ENCODE measurements at regions not wholly inside any gene's neighbourhood (a gene's known extent, or its start where the extent isn't known, plus 50 kb on each side); places are given as distances from the start of the nearest gene placed in this dataset.

DNA sequence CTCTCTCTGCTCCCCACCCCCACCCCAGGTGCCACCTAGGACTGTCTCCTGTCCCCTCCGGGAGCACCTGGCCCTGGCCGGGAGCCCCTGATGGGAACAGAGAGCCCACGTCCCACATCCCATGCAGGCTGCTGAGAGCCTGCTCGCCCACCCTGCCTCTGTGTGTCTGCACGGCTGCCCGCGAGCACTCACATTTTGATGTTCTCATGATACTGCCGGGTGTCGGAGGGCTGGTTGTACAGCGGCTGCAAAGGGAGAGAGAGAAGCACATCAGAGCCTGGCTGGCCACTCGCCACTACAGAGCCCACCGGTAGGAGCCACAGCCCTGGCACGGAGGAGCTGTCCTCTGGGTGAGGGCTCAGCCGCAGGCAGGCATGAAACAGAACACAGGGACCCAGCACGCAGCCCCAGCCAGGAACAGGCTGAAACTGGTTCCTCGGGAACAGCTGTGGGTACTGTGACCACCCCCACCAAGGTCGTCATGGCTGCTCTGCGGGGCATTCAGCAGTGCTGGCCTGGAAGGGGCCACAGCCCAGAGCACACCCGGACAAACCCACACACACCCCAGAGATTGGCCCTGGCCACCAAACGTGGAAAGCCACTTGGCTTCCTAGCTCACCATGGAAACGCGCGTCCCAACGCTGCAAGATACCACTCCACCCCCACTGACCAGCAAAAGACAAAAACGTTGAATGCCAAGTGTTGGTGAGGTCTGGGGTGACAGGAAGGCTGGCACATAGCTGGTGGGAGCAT lies 117.6 kb downstream of the NCOR2 start:
- TF ChIP-seq, protein P1, sequence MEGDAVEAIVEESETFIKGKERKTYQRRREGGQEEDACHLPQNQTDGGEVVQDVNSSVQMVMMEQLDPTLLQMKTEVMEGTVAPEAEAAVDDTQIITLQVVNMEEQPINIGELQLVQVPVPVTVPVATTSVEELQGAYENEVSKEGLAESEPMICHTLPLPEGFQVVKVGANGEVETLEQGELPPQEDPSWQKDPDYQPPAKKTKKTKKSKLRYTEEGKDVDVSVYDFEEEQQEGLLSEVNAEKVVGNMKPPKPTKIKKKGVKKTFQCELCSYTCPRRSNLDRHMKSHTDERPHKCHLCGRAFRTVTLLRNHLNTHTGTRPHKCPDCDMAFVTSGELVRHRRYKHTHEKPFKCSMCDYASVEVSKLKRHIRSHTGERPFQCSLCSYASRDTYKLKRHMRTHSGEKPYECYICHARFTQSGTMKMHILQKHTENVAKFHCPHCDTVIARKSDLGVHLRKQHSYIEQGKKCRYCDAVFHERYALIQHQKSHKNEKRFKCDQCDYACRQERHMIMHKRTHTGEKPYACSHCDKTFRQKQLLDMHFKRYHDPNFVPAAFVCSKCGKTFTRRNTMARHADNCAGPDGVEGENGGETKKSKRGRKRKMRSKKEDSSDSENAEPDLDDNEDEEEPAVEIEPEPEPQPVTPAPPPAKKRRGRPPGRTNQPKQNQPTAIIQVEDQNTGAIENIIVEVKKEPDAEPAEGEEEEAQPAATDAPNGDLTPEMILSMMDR (IDR thresholded peaks at IDR 0.05; ENCODE audit: low read depth, low read length, poor library complexity, severe bottlenecking): no peak
- no peak for TF ChIP-seq EZH2phosphoT487 (IDR thresholded peaks at IDR 0.05; ENCODE audit: borderline replicate concordance, low read length)
